ENCODE measurements at regions not wholly inside any gene's neighbourhood (a gene's known extent, or its start where the extent isn't known, plus 50 kb on each side); places are given as distances from the start of the nearest gene placed in this dataset.

GRCh38 chr5:98193921-98194760, 579.3 kb upstream of the RGMB start:
- Histone ChIP-seq H3K27ac (no peak overlapping the region), H3K9ac (ENCODE audit: insufficient read length) (no peak overlapping the region), H3K4me3 (no peak overlapping the region), H3K9me3 (ENCODE audit: low read depth, low read length) (no peaks in the 10 kb centered on the region), H3K36me3 (ENCODE audit: insufficient read depth, low read length) (no peaks in the 10 kb centered on the region)
- no peak for DNase-seq (ENCODE audit: low read depth, low spot score)
- TF ChIP-seq EZH2 (IDR thresholded peaks at IDR 0.05) (no peak), POLR2AphosphoS5 (IDR thresholded peaks at IDR 0.05; ENCODE audit: borderline replicate concordance, low read depth, low read length) (no peak), FOXP2 (optimal IDR thresholded peaks at IDR 0.05; ENCODE audit: control extremely low read depth, extremely low read length, insufficient read depth) (no peak)

- Histone ChIP-seq H3K4me3 (no peak overlapping the region), H3K9me3 (ENCODE audit: low read depth, low read length) (no peaks in the 10 kb centered on the region), H3K27ac (no peak overlapping the region), H3K9ac (ENCODE audit: insufficient read length) (no peak overlapping the region), H3K36me3 (ENCODE audit: insufficient read depth, low read length) (no peaks in the 10 kb centered on the region)
- TF ChIP-seq EZH2 (IDR thresholded peaks at IDR 0.05) (no peak), POLR2AphosphoS5 (IDR thresholded peaks at IDR 0.05; ENCODE audit: borderline replicate concordance, low read depth, low read length) (no peak), FOXP2 (optimal IDR thresholded peaks at IDR 0.05; ENCODE audit: control extremely low read depth, extremely low read length, insufficient read depth) (no peak)
- no peak for DNase-seq (ENCODE audit: low read depth, low spot score)
These were observed 572.5 kb upstream of the RGMB start for GRCh38 chr5:98200726-98201541.

GRCh38 chr5:98204798-98205197, 568.7 kb upstream of the RGMB start:
- H3K27ac ChIP-seq = no peak overlapping the region
- no peak overlapping the region for H3K9ac ChIP-seq (ENCODE audit: insufficient read length)
- DNase-seq (ENCODE audit: low read depth, low spot score) = no peak
- no peaks in the 10 kb centered on the region for H3K36me3 ChIP-seq (ENCODE audit: insufficient read depth, low read length)
- no peak overlapping the region for H3K4me3 ChIP-seq
- H3K9me3 ChIP-seq (ENCODE audit: low read depth, low read length) = no peaks in the 10 kb centered on the region
- TF ChIP-seq POLR2AphosphoS5 (IDR thresholded peaks at IDR 0.05; ENCODE audit: borderline replicate concordance, low read depth, low read length) = no peak
- no peak for TF ChIP-seq EZH2 (IDR thresholded peaks at IDR 0.05)
- no peak for TF ChIP-seq FOXP2 (optimal IDR thresholded peaks at IDR 0.05; ENCODE audit: control extremely low read depth, extremely low read length, insufficient read depth)

GRCh38 chr5:98205691-98206461, 567.6 kb upstream of the RGMB start:
- no peak for TF ChIP-seq POLR2AphosphoS5 (IDR thresholded peaks at IDR 0.05; ENCODE audit: borderline replicate concordance, low read depth, low read length)
- TF ChIP-seq EZH2 (IDR thresholded peaks at IDR 0.05) = no peak
- no peak for TF ChIP-seq FOXP2 (optimal IDR thresholded peaks at IDR 0.05; ENCODE audit: control extremely low read depth, extremely low read length, insufficient read depth)
- no peak overlapping the region for H3K4me3 ChIP-seq
- H3K36me3 ChIP-seq (ENCODE audit: insufficient read depth, low read length) = no peaks in the 10 kb centered on the region
- H3K9me3 ChIP-seq (ENCODE audit: low read depth, low read length) = no peaks in the 10 kb centered on the region
- DNase-seq (ENCODE audit: low read depth, low spot score) = no peak
- H3K27ac ChIP-seq = no peak overlapping the region
- no peak overlapping the region for H3K9ac ChIP-seq (ENCODE audit: insufficient read length)

- TF ChIP-seq FOXP2 (optimal IDR thresholded peaks at IDR 0.05; ENCODE audit: control extremely low read depth, extremely low read length, insufficient read depth) (no peak), EZH2 (IDR thresholded peaks at IDR 0.05) (no peak), POLR2AphosphoS5 (IDR thresholded peaks at IDR 0.05; ENCODE audit: borderline replicate concordance, low read depth, low read length) (no peak)
- no peak overlapping the region for H3K9ac ChIP-seq (ENCODE audit: insufficient read length)
- H3K36me3 ChIP-seq (ENCODE audit: insufficient read depth, low read length) = no peaks in the 10 kb centered on the region
- no peak for DNase-seq (ENCODE audit: low read depth, low spot score)
- H3K27ac ChIP-seq = no peak overlapping the region
- no peaks in the 10 kb centered on the region for H3K9me3 ChIP-seq (ENCODE audit: low read depth, low read length)
- no peak overlapping the region for H3K4me3 ChIP-seq
These were observed 566.9 kb upstream of the RGMB start for GRCh38 chr5:98206566-98206965.

GRCh38 chr5:98209418-98209817, 564.0 kb upstream of the RGMB start:
- H3K36me3 ChIP-seq (ENCODE audit: insufficient read depth, low read length) = no peaks in the 10 kb centered on the region
- H3K9ac ChIP-seq (ENCODE audit: insufficient read length) = no peak overlapping the region
- no peak overlapping the region for H3K4me3 ChIP-seq
- H3K27ac ChIP-seq = no peak overlapping the region
- no peak for TF ChIP-seq FOXP2 (optimal IDR thresholded peaks at IDR 0.05; ENCODE audit: control extremely low read depth, extremely low read length, insufficient read depth)
- TF ChIP-seq EZH2 (IDR thresholded peaks at IDR 0.05) = no peak
- TF ChIP-seq POLR2AphosphoS5 (IDR thresholded peaks at IDR 0.05; ENCODE audit: borderline replicate concordance, low read depth, low read length) = no peak
- no peak for DNase-seq (ENCODE audit: low read depth, low spot score)
- no peaks in the 10 kb centered on the region for H3K9me3 ChIP-seq (ENCODE audit: low read depth, low read length)

- DNase-seq (ENCODE audit: low read depth, low spot score) = no peak
- TF ChIP-seq EZH2 (IDR thresholded peaks at IDR 0.05) (no peak), POLR2AphosphoS5 (IDR thresholded peaks at IDR 0.05; ENCODE audit: borderline replicate concordance, low read depth, low read length) (no peak), FOXP2 (optimal IDR thresholded peaks at IDR 0.05; ENCODE audit: control extremely low read depth, extremely low read length, insufficient read depth) (no peak)
- Histone ChIP-seq H3K9ac (ENCODE audit: insufficient read length) (no peak overlapping the region), H3K9me3 (ENCODE audit: low read depth, low read length) (no peaks in the 10 kb centered on the region), H3K36me3 (ENCODE audit: insufficient read depth, low read length) (no peaks in the 10 kb centered on the region), H3K4me3 (no peak overlapping the region), H3K27ac (no peak overlapping the region)
These were observed 559.0 kb upstream of the RGMB start for GRCh38 chr5:98214240-98215051.

All from SK-N-MC (cell line).